ENCODE measurements at regions not wholly inside any gene's neighbourhood (a gene's known extent, or its start where the extent isn't known, plus 50 kb on each side); places are given as distances from the start of the nearest gene placed in this dataset.
A peak's percentile ranks its signal among the peaks of the same experiment; 100 is the strongest.

DNA sequence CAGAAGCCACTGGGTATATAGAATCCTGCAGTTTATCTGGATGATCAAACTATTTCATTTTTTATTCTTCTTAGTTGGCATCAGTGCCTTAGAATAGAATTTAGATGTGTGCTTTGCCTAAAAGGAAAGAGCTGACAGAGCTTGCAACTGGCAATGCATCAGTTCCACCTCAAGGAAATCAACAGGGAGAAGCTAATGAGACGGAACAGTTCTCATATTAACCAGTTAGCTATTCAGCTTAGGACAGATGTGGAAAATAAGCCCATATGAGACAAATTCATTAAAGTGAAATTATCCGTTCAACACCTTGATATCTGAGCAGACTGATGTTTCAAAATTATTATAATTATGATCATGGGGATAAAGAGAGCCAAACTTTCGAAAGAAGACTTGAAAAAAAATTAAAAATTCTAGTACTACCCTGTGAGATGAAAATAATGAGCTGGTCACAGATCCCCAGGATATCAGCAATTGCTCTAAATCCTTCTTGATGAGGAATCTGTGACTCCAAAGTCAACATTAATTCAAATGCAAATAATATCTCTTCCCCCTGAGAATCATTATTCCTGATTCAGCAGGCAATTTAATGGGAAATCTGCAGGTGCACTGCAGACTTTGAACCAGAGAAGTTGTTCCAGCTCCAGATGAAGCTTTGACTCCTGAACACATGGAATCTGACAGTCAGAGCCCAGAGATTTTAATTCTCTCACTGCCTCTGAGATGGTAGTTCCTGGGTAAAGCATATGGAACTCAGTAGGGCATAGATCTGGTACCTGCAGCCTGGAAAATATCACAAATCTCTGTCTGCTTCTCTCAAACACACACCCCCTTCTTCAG lies 486.8 kb downstream of the FOXO1 start:
- no peak for DNase-seq

- no peak for DNase-seq
Observed at GRCh38 chr13:40180776-40181175, 485.7 kb downstream of the FOXO1 start.

DNA sequence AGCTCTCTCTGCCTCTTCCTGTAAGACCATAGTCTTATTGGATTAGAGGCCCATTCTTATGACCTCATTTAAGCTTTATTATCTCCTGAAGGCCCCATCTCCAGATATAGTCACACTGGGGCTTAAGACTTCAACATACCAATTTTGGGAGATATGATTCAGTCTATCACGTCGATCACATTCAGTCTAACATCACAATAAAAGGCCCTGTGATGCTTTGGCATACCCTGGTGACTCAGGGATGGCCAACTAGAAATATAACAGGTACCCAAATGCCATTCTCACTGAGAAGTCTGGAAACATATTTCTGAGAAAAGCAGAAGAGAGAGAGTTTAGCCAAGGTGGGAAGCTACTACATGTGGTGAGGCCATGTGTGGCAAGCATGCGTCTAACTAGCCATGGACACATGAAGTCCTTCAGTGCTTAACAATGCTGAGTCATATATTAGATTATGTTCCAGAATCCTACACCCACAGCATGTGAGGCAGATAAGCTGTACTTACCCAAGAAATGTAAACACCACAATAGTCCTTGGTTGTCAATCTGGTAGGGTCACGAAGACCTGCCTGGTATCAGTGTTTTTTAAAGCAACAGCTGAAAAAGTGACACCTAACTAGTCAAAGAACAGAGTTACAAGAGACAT lies 485.1 kb downstream of the FOXO1 start:
- DNase-seq = no peak

- no peak for DNase-seq
Observed at GRCh38 chr13:40182591-40182990, 483.9 kb downstream of the FOXO1 start.

DNA sequence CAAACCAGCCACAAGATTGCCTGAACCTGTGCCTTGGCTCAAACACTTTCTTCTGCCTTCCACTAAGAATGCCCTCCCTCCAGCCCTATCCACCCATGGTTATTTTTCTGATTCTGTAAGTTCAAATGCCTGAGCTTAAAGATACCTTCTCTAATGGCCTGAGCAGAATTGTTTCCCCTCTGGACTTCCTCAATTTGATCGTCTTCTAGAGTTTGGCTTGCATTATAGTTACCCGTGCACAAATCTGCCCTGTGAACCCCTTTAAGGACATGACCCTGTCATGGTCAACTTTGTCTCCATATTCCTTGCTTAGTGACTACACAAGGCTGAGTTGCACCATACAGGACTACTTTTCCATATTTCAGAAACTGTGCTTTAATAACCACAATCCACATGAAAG lies 481.0 kb downstream of the FOXO1 start:
- no peak for DNase-seq

GRCh38 chr13:40186041-40186440 lies 480.4 kb downstream of the FOXO1 start:
- no peak for DNase-seq

DNA sequence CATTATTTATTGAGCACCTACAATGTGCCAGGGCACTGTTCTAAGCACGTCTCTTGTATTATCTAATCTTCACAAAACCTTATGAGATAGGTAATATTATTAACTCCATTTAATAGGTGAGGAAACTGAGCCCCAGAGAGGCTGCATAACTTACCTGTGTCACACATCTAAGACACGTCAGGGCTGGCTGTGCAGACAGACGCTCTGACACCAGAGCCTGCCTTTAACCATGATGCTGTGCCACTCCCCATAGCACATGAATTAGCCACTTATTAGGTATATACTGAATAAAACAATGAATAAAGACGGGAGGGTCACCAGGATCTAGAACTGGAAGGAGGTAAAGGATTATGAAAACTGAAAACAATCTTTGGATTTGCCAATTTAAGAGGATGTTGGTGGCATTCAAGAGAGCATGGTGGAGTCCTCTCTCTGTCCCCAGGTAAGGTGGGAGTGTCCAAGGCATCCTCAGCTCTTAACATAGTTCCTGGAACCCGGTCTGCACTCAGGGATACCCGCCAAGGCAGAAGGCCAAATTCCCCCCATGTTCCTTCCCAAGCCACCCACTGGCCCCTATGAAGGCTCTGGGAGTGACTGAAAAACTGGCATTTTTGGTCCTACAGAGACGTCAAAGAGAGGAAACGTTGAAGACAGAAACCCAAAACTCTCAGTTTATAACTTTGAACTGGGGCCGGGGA lies 479.7 kb downstream of the FOXO1 start:
- no peak for DNase-seq

DNA sequence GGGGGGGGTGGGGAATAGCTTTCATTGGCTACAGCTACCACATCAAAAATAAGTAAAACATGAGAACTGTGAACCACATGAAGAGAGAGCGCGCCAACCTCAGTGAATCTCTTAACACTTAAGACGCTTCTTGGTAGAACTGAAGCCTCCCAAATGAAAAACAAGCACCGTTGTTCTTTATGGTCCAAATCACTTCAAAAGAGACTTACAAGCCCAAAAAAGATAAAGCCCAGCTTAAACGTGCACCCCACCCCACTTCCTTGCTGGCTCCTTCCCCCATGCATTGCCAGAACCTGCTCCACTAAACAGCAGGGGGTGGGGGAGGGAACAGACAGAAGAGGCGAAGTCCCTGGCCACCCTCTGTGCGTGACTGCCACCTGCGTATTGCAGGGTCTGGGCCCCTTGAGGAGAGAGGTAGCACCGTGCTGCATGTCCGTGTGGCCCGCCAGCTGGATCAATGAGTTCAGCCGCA lies 479.1 kb downstream of the FOXO1 start:
- peak; percentile 44 for DNase-seq

DNA sequence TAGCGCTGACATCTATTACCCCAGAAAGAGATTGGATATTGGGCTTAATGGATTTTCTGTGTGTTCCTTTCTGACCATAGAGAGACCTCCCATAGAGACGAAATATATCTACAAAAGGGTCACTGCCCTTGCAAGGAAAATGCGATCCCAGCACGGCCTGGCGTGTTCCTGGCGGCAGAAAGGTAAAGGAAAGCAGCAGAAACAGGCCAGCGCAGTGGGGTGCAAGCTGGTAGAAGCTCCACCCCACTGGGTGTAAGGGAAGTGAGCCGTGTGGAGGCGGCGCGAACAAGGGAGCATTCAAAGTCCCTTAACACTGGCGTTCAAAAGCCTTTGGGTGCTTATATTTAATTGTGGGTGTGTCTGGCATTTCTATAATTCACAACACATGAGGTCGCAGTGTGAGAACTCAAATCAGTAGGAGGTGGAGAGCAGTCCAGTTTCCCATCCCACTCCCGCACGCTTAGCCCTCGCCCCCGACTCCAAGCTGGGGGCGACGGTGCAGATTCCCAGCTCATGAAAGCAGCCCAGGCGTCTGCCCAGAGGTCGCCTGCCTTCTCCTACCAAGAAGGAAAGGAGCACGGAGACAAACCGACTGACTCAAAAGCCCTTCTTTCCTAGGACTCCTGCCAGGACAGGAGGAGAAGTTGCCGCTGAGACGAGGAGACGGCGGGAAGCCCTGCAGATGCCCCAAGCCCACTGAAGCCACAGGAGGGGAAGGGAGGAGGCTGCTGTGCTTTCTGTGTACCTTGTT lies 478.4 kb downstream of the FOXO1 start:
- peak; percentile 39 for DNase-seq

DNA sequence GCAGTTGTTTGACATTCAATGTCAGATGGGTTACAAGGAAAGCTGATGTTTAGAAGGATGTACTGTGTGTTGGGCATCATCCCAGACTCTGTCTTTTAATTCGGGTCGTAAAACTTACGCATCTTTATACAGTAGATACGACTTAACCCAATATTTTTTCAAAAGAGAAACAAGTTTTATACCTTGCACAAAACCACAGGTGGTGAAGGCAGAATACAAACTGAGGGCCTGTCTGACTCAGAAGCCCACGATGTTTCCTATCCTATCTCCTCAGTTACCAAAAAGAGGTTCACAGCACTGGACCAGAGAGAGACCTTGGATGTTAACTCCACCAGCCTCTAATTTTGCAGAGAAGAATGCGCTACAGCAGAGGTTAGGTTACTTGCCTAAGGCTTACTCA lies 477.0 kb downstream of the FOXO1 start:
- DNase-seq = no peak

- no peak for DNase-seq
Observed at GRCh38 chr13:40189898-40190630, 476.4 kb downstream of the FOXO1 start.

GRCh38 chr13:40190641-40191100 lies 475.8 kb downstream of the FOXO1 start:
- peak; percentile 53 for DNase-seq

- no peak for DNase-seq
Observed at GRCh38 chr13:40191186-40191980, 475.1 kb downstream of the FOXO1 start.

GRCh38 chr13:40192452-40192851 lies 474.0 kb downstream of the FOXO1 start:
- no peak for DNase-seq

DNA sequence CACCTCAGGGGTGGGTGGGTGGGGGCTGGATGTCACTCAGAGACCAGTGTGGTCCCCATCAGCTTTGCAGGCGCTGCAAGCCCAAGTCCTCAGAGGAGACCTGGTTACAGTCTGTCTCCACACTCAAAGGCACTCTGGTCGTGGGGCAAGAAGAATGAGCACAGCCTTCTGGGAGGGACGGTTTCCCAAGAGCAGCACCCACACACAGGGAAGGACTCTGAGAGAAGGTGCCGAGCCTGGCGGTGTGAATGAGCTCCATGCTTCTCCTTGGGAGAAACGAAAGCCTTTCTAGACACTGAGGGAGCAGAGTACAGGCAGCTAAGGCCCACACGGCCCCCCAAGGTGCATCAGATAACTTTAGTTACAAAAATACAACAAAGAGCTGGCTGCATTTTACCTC lies 473.6 kb downstream of the FOXO1 start:
- DNase-seq = no peak

DNA sequence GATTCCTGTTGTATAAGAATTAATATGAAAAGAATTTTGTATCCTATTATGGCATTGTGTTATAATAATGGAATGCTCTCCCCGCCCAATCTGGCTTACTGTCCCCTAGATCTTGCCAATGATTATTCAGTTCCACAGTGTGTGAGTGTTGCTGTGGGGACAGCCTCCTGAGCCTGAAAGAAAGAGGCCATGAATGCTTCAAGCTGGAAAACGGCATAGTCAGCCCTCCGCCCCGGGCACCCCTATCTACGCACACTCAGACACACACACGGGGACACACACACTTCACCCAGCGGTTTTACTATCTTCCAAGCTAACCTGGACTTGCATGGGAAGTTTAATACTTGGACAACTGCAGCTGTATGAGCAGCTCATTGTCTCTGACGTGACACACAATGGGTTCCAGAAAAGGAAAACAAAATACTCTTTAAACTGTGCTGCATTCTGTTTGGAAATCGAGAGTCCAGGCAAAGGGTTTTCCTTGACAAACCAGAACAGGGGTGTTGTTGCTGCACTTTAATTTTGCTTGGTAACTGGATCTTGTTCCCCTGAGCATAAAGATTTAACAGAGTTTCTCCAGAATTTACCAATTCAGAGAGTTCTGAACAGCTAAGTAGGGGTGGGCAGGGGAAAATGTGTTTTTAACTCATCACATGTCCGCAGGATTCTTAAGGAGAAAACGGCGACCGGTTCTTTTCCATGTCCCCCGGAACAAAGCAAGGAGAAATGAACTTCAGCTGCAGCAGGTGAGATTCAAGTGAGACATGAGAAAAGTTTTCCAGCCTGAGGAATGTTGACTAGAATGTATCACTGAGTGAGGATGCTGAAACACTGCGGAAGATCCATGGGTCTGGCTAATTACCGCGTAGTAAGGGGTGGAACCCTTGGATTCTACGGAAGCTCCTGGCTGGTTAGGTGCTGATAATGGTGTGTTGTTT lies 472.9 kb downstream of the FOXO1 start:
- DNase-seq = no peak

DNA sequence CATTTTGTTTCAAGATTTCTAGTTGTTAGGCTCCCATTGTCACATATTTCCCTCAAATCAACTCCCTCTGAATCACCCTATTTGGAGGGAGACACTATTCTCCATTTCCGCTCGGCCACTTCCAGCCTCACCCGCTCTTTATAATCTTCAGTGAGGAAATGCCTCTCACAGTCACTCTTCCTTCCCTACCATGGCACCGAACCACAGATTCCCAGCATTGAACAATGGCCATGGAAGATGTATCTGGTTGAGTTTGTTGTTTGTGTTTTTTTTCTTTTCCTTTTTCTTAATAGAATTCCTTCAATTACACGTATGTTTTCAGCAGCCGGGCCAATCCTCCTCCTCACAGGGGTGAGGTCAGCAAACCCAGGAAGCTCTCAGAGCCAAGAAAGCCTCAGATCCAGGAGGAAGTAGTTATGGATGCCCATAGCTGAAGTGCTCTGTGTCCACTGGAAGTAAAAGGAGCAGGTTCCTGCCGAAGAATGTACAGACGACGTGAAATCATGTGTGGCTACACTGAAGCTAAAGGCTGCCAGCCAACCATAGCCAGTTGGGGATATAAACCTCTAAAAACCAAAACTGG lies 472.1 kb downstream of the FOXO1 start:
- DNase-seq = no peak

GRCh38 chr13:40197049-40197448 lies 469.4 kb downstream of the FOXO1 start:
- no peak for DNase-seq

GRCh38 chr13:40197936-40198595 lies 468.4 kb downstream of the FOXO1 start:
- no peak for DNase-seq

All from activated T-cell treated with anti-CD3 and anti-CD28 coated beads for 4 hours (primary cell).